HG03457 (cell line): ENCODE measurements at regions not wholly inside any gene's neighbourhood (a gene's known extent, or its start where the extent isn't known, plus 50 kb on each side); places are given as distances from the start of the nearest gene placed in this dataset.

Experiments
- ATAC-seq: cut with Tn5 transposase; IDR thresholded peaks from one replicate; pipeline ENCODE4 v1.9.1; 2021; ENCODE audit warnings: moderate number of reproducible peaks; ENCODE audit not compliant: unreplicated experiment

GRCh38 chr20:56868746-56869145 is 239.6 kb downstream of the TFAP2C start:
- no peak for ATAC-seq

- no peak for ATAC-seq
Observed at GRCh38 chr20:56870271-56870670, 241.2 kb downstream of the TFAP2C start.

- ATAC-seq = no peak
Observed at GRCh38 chr20:56871691-56872090, 242.6 kb downstream of the TFAP2C start.

DNA sequence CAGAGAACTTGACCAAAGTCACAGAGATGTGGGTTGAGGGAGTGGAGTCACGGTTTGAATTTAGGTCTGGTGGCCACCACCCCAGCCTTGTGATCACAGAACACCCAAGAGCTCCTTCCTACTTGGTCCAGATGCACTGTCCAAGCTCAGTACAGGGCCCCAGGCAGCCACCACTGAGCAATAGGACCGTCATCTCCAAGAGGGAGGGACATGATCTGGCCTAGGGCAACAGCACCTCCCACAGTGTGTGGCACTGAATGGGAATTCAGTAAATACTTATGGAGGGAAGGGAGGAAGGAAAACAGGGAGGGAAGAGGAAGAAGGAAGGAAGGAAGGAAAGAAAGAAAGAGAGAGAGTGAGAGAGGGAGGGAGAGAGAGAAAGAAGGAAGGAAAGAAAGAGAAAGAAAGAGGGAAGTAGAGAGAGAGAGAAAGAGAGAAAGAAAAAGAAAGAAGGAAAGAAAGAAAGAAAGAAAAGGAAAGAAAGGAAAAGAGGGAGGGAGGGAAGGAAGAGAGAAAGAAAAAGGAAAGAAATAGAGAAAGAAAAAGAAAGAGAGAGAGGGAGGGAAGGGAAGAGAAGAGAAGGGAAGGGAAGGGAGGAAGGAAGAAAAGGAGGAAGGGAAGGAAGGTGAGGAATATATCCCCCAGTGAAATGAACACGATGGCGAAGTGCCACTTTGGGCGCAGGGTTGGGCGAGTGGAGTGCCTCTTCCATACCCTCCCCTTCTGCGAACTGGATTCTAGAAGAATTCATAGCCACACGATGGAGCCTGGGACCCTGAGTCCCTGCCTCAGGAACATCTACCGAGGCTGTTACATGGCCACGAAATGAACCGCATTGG is 243.7 kb downstream of the TFAP2C start:
- ATAC-seq = no peak

- ATAC-seq = no peak
Observed at GRCh38 chr20:56873836-56874235, 244.7 kb downstream of the TFAP2C start.

- ATAC-seq = no peak
Observed at GRCh38 chr20:56875052-56875659, 246.1 kb downstream of the TFAP2C start.

- no peak for ATAC-seq
Observed at GRCh38 chr20:56875803-56876202, 246.7 kb downstream of the TFAP2C start.

GRCh38 chr20:56885521-56885920 is 256.4 kb downstream of the TFAP2C start:
- no peak for ATAC-seq

DNA sequence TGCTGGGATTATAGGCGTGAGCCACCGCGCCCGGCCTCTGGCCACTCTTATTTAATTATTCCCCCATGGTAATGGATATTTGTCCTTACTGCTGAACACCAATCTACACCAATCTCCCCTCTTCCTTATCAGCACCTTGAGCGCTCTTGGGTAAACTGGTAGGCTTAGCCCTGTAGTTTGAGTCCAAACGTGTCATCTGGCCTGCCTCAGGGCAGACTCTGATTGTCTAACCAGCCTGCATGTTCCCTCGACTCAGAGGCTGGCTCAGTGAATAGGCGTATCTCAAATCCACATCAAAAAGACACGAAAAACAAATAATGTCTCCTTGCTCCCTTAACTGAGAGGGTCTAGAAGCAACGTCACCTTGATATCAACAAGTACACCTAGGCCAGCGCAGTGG is 260.9 kb downstream of the TFAP2C start:
- ATAC-seq = no peak

GRCh38 chr20:56893226-56893917 is 264.3 kb downstream of the TFAP2C start:
- no peak for ATAC-seq

GRCh38 chr20:56896447-56896846 is 267.3 kb downstream of the TFAP2C start:
- ATAC-seq = no peak

GRCh38 chr20:56897318-56897957 is 268.3 kb downstream of the TFAP2C start:
- no peak for ATAC-seq

DNA sequence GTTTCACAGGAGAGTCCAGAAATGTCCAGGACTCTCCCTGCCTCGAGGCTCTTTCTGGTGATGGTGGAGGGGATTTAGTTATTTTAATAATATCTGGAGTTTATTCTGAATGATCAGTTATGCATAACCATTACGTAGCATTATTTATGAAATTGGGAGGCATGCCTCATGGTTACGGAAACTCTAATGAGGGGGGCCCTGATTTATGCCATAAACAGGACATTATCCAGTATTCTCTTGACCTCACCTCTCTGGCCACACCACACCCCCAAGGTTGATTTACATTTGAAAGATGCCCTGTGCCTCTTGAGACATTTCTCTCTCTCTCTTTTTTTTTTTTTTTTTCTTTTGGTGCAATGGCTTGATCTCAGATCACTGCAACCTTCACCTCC is 268.8 kb downstream of the TFAP2C start:
- no peak for ATAC-seq

- no peak for ATAC-seq
Observed at GRCh38 chr20:56899506-56899905, 270.4 kb downstream of the TFAP2C start.

GRCh38 chr20:56900252-56900651 is 271.1 kb downstream of the TFAP2C start:
- no peak for ATAC-seq

GRCh38 chr20:56903421-56903820 is 274.3 kb downstream of the TFAP2C start:
- no peak for ATAC-seq

DNA sequence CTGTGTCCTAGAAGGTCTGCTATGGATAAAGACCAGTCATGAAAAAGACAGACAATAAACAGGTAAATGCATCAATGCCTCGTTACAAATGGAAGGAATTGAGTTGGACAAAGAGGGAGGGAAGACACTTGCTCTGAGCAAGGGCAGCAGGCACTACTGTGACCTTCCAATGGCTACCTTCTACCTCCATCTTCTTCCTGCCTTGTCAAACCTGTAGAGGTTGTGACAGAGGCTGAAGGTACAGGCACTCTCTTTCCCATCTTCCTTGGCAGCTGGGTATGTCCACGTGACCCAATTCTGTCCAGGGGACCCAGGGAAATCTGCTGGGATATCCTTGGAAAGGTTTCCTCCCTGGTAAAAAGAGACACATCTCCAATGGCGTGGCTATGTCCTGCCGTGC is 274.8 kb downstream of the TFAP2C start:
- no peak for ATAC-seq

DNA sequence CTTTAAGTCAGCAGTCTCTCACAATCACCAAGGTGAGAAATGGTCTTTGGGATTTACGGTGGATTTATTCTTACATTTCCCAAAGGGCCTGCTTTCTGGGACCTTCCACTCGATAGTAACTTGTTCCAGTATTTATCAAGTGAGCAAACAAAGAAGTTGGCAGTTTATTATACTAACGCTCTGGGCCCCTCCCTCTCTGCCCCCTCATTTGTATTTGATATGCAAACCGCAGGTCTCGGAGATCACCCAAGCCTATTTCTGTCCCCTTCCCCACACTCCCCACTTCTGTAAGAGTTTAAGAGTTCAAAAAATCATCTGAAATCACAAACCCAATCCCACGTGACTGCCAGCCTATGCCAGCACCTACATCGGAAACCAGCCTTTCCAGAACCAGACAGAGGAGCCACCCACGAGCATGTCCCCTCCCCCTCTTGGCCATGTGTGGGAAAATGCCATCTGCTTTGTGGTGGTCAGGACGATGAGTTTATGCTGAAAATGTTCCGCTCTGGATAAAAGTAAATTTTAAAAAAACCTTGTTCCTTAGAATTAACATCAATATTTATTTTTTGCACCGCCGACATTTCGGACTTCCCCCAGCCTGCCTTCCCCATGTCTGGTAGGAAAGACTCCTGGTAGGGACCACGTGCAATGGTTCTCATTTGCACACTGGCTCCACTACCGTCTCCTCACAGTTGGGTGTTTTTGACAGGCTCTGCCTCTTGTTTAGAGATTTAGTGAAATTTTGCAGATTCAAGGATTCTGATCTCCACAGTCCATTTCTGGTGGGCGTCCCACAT is 281.0 kb downstream of the TFAP2C start:
- no peak for ATAC-seq

- no peak for ATAC-seq
Observed at GRCh38 chr20:56911946-56912345, 282.8 kb downstream of the TFAP2C start.

DNA sequence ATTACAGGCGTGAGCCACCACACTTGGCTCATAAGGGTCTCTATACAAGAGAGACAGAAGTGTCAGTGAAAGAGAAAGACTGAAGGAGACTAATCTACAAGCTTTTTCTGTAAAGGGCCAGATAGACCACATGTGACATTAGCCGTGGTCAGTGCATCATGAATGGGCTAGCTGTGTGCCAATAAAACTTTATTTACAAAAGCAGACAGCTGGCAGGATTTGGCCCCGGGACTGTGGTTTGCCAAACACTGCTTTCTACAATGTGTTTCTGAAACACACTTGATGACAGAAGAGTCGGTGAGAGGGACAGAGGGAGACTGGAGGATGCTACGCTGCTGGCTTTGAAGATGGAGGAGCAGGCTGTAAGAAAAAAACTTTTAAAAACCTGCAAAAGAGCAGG is 285.4 kb downstream of the TFAP2C start:
- ATAC-seq = no peak

GRCh38 chr20:56916345-56916622 is 287.2 kb downstream of the TFAP2C start:
- no peak for ATAC-seq
